NCI-H2171 treated with DMSO at 0.1 percent for 48 hours (cell line): ENCODE measurements at regions not wholly inside any gene's neighbourhood (a gene's known extent, or its start where the extent isn't known, plus 50 kb on each side); places are given as distances from the start of the nearest gene placed in this dataset.
"Not testable (repeated sequence)": the region's sequence is repeated elsewhere in the genome, so short reads cannot be mapped to it uniquely, and the experiment has no call there.

Source experiments
- DNase-seq: peaks from one replicate; lab custom pipeline; 2025; lab: John Stamatoyannopoulos, UW

- DNase-seq = no peak
Measured at GRCh38 chr1:183753464-183753891, 51.4 kb upstream of the RGL1 start.

GRCh38 chr1:183744132-183744913 is 60.6 kb upstream of the RGL1 start:
- DNase-seq = no peak

DNA sequence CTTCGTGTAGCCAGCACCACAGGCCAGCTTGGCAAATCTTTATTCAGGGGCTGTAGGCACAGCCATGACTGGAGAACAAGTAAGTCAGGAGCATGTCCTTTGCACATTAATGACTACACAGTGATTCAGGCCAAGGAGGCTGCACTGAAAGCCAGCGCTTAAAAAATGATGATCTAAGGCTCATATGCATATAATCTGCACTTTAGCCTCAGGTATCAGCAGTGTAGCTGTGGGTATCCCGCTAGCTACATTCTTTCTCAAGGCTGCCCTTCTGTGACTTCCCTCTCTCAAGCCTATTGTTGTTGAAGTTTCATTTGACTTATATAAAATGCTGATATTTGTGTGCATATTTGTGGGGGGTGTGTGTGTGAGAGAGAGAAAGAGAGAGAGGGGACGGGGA is 62.6 kb upstream of the RGL1 start:
- DNase-seq = no peak

DNA sequence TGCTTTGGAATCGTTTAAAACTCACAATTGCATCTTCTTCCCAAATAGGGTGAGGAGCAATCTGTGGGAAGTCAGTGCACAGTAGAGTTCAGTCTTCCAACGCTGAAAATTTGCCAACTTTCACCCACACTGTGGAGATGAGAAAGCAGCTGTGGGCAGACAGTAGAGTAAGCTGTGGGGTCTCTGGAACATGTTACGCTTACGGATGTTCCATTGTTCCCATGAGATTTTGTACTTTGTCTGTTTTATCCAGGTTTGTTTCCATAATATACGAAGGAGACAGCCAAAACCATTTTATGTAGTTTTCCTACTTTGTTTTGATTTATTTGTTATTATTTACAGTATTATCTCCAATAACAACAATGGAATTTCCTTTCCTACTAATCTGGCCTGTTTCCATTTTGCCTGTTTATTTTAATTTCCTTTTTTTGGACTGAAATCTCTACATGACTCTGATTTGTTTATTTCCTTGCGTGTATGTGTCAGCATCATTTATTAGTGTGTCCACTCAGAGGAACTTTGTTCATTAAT is 65.1 kb upstream of the RGL1 start:
- DNase-seq = no peak

DNA sequence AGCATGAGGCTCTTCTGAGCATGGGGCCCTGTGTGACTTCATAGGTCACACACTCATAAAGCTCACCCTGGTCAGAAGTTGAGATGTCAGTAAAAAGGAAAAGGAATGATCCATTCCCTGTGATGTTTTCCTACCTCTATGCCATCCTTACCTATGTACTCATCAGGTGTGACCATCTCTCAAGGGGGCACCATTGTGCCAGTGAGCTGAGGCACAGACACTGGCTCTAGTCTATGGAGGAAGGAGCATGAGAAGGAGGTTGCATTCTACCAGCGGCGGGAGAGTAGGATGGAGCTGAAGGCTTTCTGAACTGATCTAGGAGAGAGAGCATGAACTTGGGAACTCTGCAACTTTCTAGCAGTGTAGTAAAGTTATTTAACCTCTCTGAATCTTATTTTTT is 65.8 kb upstream of the RGL1 start:
- DNase-seq = no peak

- not testable (repeated sequence) for DNase-seq
Measured at GRCh38 chr1:183737916-183738315, 67.0 kb upstream of the RGL1 start.

GRCh38 chr1:183736343-183736742 is 68.6 kb upstream of the RGL1 start:
- DNase-seq = no peak

GRCh38 chr1:183735069-183735860 is 69.7 kb upstream of the RGL1 start:
- DNase-seq = no peak

DNA sequence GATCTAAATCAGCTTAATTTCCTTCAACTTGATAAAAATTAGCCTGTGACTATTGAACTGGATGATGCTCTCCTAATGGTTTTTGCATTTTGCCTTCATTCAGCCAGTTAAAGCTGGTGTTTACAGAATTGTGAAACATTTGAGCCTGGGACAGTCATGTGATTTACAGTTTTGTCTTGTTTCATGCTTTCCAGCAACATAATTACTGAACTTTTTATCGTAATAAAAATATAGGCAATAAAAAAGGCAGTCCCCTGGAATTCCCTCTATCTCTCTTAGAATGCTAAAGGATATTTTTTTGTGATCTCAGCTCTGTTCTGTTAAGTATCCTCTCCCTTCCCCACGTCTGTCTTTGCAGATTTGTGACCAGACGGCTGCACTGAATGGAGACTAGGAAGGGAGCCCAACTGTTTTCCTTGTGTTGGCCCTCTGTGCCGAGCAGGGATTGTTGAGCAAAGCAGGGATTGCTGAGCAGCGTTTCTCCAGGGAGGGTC is 70.3 kb upstream of the RGL1 start:
- no peak for DNase-seq

DNA sequence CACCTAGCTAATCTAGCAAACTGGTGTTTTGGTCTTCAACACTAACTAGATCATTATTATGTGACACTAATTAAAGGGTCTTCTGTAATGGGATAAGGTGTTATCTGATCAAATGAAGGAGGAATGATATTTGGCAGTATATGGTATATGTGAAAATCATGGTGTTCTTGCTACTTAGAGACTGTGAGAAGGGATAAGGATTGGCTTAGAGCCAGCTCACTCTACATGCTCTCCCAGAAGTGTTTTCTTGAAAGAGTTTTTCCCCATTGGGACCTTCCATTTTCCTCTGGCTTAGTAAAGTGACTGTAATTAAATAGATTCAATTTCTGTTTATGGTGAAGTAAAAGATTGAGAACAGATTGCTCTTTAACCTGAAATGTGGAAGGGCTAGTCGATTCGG is 71.2 kb upstream of the RGL1 start:
- peak; percentile 82 for DNase-seq

DNA sequence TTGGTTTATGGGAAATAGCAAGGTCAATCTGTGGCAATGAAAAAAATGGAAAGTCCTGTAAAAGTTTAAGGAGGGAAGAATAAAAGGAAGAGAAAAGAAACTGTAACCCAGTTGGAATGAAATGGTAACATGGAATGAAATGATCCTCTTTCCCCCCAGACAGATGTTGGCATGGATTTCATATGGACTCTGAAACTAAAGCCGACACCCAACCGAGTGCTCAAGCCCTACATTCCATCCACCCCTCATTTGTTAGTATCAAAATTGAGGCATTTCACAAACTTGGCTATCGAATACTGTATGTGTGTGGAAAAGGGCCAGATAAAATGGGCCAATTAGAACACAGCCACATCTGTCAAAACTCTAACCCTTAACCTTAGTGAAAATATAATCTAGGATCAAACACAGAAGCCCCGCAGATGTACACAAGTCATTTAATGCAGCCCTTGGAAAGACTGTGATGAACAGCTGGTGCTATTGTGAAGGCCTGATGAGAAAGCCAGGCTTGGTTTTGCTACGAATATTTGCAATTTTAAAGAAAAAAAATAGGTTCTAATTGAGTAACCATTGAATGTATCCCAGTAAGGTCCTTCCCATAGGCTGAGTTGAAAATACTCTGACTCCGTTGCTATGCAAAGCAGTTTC is 72.6 kb upstream of the RGL1 start:
- DNase-seq = peak; percentile 37

DNA sequence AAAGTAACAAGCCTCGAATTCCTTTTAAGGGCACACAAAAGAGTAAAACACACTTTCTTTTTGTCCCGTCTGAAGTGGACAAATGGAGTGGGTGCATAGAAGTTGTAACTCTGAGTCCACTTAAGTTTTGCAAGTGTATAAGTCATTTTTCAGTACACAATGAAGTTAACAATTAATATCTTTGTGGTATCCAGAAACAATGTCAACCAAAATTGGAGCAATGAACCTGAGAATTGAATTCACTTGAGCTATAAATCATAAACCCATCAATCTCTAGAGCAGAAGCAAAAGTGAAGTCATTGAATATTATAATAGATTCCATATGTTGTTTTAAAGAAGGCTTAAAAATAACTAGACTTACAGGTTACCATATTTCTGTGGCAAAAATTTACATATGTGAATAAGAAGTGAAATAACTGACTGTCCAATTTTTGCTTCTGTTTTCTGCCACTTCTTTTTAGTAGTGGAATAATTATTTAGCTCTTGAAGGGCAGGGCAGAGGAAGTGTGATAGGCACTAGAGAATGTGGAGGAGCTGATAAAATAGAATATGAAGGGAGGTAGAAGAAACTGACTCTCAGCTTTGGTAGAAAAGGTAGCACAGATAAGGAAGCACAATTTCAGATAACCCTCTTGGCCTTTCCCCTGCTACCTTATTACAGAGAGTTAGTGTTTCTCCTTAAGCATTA is 73.9 kb upstream of the RGL1 start:
- DNase-seq = no peak

DNA sequence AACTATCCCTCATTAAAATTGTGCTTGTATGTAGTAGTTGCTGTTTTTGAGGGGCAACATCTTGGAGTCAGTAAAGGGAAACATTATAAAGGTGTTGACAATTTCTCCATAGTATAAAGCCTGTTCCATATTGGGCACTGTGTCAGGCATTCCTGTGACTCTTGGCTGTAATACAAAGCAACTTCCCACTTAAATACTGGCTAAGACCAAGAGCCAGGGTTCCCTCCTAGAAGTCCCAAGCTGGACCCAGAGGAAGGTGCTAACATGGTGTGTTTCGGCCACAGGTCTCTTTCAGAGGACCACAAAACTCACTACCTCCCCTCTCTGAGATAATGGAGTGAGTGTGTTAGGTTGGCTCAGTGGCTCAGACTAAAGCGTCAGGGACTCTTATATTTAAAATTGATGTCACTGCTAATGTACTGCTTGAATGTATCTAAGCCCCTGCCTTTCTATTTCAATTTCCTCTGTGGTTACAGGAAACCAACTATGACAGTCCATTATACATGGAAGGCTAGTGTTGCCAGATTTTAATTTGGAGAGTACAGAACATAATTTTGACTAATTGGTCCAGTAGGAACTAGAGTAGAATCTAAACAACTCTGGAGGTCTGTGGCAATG is 74.7 kb upstream of the RGL1 start:
- no peak for DNase-seq

GRCh38 chr1:183726825-183727224 is 73.7 kb upstream of the APOBEC4 start:
- no peak for DNase-seq

DNA sequence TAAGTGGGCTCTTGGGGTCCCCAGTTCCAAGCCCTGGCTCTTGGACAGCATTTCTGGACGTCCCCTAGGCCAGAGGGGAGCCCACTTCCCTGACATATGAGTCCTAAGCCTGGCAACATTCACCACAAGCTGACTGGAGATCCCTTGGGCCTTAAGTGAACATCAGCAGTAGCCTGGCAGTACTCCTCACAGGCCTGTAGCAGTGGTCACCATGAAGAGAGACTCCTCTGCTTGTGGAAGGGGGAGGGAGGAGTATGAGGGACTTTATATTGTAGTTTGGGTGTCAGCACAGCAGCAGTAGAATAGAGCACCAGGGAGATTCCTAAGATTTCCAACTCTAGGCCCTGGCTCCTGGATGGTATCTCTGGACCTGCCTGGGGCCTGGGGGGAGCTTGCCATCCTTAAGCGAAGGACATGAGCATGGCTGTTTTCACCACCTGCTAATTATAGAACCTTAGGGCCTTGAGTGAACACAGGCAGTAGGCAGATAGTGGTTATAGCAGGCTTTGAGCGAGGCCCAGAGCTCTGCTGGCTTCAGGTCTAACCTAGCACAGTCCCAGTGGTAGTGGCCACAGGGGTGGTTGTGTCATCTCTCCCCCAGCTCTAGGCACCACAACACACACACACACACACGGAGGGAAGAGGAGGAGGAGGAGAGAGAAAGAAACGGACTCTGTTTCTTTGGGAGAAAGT is 71.4 kb upstream of the APOBEC4 start:
- no peak for DNase-seq

DNA sequence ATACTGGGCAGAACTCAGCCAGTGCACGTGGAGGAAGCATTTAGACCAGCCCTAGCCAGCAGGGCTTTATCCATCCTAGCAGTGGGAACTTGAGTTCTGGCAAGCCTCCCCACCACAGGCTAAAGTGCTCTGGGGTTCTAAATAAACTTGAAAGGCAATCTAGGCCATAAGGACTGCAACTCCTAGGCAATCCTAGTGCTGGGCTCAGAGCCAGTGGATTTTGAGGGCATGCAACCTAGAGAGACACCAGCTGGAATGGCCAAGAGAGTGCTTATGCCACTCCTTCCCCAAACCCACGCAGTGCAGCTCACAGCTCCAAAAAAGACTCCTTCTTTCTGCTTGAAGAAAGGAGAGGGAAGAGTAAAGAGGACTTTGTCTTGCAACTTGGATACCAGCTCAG is 70.5 kb upstream of the APOBEC4 start:
- DNase-seq = peak; percentile 30

GRCh38 chr1:183721041-183721440 is 67.9 kb upstream of the APOBEC4 start:
- no peak for DNase-seq

DNA sequence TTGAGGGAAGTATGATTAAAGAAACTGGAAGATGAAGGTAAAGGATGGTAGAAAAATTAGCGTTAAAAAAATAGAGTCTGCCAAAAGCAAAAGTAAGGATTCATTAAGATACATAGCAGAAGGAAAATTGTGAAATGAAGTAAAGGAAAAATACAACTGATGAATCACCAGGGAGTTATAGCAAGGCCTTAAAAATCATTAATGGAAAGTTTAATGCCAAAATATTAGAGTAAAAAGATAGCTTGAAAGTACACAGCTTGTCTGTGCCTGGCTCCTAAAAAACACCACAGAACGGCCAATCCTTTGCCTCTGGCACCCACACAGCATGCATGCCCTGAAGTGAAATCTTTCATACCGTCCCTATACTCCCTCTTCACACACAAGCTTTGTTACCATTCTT is 66.9 kb upstream of the APOBEC4 start:
- no peak for DNase-seq

GRCh38 chr1:183719289-183719688 is 66.2 kb upstream of the APOBEC4 start:
- DNase-seq = no peak

DNA sequence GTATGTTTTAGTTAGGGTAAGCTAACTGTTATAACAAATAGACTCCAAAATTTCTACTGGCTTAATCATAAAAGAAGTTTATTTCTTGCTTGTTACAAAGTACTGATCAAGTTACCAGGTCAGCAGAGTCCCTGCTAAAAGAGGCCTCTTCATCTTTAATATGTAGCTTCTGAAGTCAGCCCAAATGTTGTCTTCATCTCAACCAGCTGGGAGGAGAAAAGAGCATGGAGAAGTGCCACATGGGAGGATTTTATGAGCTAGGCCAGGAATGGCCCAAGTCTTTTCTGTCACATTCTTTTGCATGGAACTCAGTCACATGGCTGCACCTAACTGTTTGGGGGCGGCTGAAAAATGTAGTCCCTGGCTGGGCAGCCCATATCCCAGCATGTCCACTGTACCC is 63.2 kb upstream of the APOBEC4 start:
- DNase-seq = no peak
